ENCODE measurements at regions not wholly inside any gene's neighbourhood (a gene's known extent, or its start where the extent isn't known, plus 50 kb on each side); places are given as distances from the start of the nearest gene placed in this dataset.
"Not testable (repeated sequence)": the region's sequence is repeated elsewhere in the genome, so short reads cannot be mapped to it uniquely, and the experiment has no call there.

GRCh38 chr4:49117951-49118350, 131.9 kb downstream of the CWH43 start:
- DNase-seq: not testable (repeated sequence)

DNA sequence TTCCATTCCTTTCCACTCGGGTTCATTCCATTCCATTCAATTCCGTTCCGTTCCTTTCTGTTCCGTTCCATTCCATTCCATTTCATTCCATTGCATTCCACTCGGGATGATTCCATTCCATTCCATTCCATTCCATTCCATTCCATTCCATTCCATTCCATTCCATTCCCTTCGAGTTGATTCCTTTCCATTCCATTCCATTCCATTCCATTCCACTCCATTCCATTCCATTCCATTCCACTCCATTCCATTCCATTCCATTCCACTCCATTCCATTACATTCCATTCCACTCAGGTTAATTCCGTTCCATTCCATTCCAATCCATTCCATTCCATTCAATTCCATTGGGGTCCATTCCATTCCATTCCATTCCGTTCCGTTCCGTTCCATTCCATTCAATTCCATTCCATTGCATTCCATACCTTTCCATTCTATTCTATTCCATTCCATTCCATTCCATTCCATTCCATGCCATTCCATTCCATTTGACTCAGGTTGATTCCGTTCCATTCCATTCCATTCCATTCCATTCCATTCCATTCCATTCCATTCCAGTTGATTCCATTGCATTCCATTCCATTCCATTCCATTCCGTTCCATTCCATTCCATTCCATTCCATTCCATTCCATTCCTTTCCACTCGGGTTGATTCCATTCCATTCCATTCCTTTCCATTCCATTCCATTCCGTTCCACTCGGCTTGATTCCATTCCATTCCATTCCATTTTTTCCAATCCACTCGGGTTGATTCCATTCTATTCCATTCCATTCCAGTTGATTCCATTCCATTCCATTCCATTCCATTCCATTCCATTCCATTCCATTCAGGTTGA, 132.5 kb downstream of the CWH43 start:
- not testable (repeated sequence) for DNase-seq

DNA sequence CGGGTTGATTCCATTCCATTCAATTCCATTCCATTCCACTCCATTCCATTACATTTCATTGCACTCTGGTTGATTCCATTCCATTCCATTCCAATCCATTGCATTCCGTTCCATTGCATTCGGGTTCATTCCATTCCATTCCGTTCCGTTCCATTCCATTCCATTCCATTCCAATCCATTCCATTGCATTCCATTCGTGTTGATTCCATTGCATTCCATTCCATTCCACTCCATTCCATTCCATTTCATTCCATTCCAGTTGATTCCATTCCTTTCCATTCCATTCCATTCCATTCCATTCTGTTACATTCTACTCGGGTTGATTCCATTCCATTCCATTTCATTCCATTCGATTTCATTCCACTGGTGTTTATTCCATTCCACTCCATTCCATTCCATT, 133.3 kb downstream of the CWH43 start:
- not testable (repeated sequence) for DNase-seq

GRCh38 chr4:49120042-49120779, 134.1 kb downstream of the CWH43 start:
- DNase-seq: not testable (repeated sequence)

DNA sequence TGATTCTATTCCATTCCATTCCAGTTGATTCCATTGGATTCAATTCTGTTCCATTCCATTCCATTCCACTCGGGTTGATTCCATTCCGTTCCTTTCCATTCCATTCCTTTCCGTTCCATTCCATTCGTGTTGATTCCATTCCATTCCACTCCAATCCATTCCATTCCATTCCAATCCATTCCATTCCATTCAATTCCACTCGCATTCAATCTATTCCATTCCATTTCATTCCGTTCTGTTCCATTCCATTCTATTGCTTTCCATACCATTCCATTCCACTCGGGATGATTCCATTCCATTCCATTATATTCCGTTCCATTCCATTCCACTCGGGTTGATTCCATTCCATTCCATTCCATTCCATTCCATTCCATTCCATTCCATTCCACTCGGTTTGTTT, 134.7 kb downstream of the CWH43 start:
- DNase-seq: not testable (repeated sequence)

DNA sequence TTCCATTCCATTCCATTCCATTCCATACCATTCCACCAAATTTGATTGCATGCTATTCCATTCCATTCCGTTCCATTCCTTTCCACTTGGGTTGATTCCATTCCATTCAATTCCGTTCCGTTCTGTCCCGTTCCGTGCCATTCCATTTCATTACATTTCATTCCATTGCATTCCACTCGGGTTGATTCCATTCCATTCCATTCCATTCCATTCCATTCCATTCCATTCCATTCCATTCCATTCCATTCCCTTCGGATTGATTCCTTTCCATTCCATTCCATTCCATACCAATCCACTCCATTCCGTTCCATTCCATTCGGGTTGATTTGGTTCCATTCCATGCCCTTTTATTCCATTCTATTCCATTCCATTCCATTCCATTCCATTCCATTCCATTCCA, 140.4 kb downstream of the CWH43 start:
- DNase-seq: not testable (repeated sequence)

- not testable (repeated sequence) for DNase-seq
Observed at GRCh38 chr4:49126858-49127257, 140.8 kb downstream of the CWH43 start.

DNA sequence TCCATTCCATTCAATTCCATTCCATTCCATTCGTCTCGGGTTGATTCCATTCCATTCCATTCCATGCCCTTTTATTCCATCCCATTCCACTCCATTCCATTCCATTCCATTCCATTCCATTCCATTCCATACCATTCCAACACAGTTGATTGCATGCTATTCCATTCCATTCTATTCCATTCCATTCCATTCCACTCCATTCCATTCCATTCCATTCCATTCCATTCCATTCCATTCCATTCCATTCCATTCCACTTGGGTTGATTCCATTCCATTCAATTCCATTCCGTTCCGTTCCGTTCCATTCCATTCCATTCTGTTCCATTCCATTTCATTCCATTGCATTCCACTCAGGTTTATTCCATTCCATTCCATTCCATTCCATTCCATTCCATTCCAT, 143.3 kb downstream of the CWH43 start:
- not testable (repeated sequence) for DNase-seq

GRCh38 chr4:49129870-49130269, 143.8 kb downstream of the CWH43 start:
- not testable (repeated sequence) for DNase-seq

- not testable (repeated sequence) for DNase-seq
Observed at GRCh38 chr4:49130724-49131123, 144.6 kb downstream of the CWH43 start.

DNA sequence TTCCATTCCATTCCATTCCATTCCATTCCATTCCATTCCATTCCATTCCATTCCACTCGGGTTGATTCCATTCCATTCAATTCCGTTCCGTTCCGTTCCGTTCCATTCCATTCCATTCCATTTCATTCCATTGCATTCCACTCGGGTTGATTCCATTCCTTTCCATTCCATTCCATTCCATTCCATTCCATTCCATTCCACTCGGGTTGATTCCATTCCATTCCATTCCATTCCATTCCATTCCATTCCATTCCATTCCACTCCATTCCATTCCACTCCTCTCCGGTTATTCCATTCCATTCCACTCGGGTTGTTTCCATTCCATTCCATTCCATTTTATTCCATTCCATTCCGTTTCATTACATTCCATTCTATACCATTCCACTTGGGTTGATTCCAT, 151.0 kb downstream of the CWH43 start:
- DNase-seq: not testable (repeated sequence)

DNA sequence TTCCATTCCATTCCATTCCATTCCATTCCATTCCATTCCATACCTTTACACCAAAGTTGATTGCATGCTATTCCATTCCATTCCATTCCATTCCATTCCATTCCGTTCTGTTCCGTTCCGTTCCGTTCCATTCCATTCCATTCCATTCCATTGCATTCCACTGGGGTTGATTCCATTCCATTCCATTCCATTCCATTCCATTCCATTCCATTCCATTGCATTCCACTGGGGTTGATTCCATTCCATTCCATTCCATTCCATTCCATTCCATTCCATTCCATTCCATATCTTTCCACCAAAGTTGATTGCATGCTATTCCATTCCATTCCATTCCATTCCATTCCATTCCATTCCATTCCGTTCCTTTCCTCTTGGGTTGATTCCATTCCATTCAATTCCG, 151.9 kb downstream of the CWH43 start:
- not testable (repeated sequence) for DNase-seq

DNA sequence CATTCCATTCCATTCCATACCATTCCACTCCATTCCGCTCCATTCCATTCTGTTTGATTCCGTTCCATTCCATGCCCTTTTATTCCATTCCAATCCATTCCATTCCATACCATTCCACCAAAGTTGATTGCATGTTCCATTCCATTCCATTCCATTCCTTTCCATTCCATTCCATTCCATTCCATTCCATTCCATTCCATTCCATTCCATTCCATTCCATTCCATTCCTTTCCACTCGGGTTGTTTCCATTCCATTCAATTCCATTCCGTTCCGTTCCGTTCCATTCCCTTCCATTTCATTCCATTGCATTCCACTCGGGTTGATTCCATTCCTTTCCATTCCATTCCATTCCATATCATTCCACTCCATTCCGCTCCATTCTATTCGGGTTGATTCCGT, 152.7 kb downstream of the CWH43 start:
- DNase-seq: not testable (repeated sequence)

DNA sequence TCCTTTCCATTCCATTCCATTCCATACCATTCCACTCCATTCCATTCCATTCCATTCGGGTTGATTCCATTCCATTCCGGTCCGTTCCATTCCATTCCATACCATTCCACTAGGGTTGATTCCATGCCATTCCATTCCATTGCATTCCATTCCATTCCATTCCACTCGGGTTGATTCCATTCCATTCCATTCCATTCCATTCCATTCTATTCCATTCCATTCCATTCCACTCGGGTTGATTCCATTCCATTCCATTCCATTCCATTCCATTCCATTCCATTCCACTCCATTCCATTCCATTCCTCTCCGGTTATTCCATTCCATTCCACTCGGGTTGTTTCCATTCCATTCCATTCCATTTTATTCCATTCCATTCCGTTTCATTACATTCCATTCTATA, 153.4 kb downstream of the CWH43 start:
- not testable (repeated sequence) for DNase-seq

DNA sequence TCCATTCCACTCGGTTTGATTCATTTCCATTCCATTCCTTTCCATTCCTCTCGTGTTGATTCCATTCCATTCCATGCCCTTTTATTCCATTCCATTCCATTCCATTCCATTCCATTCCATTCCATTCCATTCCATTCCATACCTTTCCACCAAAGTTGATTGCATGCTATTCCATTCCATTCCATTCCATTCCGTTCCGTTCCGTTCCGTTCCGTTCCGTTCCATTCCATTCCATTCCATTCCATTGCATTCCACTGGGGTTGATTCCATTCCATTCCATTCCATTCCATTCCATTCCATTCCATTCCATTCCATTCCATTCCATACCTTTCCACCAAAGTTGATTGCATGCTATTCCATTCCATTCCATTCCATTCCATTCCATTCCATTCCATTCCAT, 154.3 kb downstream of the CWH43 start:
- not testable (repeated sequence) for DNase-seq

GRCh38 chr4:49141955-49142354, 155.9 kb downstream of the CWH43 start:
- DNase-seq: not testable (repeated sequence)

- DNase-seq: not testable (repeated sequence)
Observed at GRCh38 chr4:49147143-49147542, 161.1 kb downstream of the CWH43 start.

DNA sequence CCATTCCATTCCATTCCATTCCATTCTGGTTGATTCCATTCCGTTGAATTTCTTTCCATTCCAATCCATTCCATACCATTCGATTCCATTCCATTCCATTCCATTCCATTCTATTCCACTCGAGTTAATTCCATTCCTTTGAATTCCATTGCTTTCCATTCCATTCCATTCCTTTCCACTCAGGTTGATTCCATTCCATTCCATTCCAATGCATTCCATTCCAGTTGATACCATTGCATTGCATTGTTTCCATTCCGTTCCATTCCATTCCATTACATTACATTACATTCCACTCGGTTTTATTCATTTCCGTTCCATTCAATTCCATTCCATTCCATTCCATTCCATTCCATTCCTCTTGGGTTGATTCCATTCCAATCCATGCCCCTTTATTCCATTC, 161.5 kb downstream of the CWH43 start:
- not testable (repeated sequence) for DNase-seq

- peak; percentile 80 for DNase-seq
Observed at GRCh38 chr4:49149006-49149975, 163.2 kb downstream of the CWH43 start.

- not testable (repeated sequence) for DNase-seq
Observed at GRCh38 chr4:49150351-49151083, 164.4 kb downstream of the CWH43 start.

DNA sequence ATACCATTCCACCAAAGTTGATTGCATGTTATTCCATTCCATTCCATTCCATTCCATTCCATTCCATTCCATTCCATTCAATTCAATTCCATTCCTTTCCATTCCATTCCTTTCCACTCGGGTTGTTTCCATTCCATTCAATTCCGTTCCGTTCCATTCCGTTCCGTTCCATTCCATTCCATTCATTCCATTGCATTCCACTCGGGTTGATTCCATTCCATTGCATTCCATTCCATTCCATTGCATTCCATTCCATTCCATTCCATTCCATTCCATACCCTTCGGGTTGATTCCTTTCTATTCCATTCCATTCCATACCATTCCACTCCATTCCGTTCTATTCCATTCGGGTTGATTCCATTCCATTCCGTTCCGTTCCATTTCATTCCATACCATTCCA, 166.9 kb downstream of the CWH43 start:
- not testable (repeated sequence) for DNase-seq
